HFFc6 (cell line): ENCODE measurements at regions not wholly inside any gene's neighbourhood (a gene's known extent, or its start where the extent isn't known, plus 50 kb on each side); places are given as distances from the start of the nearest gene placed in this dataset.
"Not testable (repeated sequence)": the region's sequence is repeated elsewhere in the genome, so short reads cannot be mapped to it uniquely, and the experiment has no call there.

ENCODE experiments used
- DNase-seq: peaks from one replicate; pipeline ENCODE4 v3.0.0-alpha.2; 2018
- H3K27ac Mint-ChIP-seq: 2 replicates; pipeline ENCODE4 v1.8.0; 2020; ENCODE audit warnings: mild to moderate bottlenecking, mixed read lengths
- H3K27me3 Mint-ChIP-seq: 2 replicates; pipeline ENCODE4 v1.8.0; 2021; ENCODE audit warnings: mild to moderate bottlenecking, moderate library complexity, mixed read lengths; ENCODE audit not compliant: insufficient read depth
- H3K36me3 Mint-ChIP-seq: 2 replicates; pipeline ENCODE4 v1.8.0; 2021; ENCODE audit warnings: low read depth, mixed read lengths
- H3K4me1 Mint-ChIP-seq: 2 replicates; pipeline ENCODE4 v1.8.0; 2020; ENCODE audit warnings: low read depth, mixed read lengths
- H3K4me3 Mint-ChIP-seq: 2 replicates; pipeline ENCODE4 v1.8.0; 2020; ENCODE audit warnings: mild to moderate bottlenecking, moderate library complexity, mixed read lengths
- H3K9me3 Mint-ChIP-seq: 2 replicates; pipeline ENCODE4 v1.8.0; 2020; ENCODE audit warnings: mild to moderate bottlenecking, mixed read lengths
- CTCF ChIP-seq: fragments of 200-600 bp; sonication (generic); IDR thresholded peaks from 2 replicates; pipeline ENCODE4 v1.5.0; 2021; ENCODE audit warnings: antibody characterized with exemption, mild to moderate bottlenecking

GRCh38 chr5:172534229-172535107, 80.1 kb upstream of the SH3PXD2B start:
- no peak overlapping the region for H3K27ac Mint-ChIP-seq

GRCh38 chr5:172533399-172534228, 79.3 kb upstream of the SH3PXD2B start:
- Mint-ChIP-seq H3K27ac (no peak overlapping the region), H3K9me3 (no peaks in the 10 kb centered on the region), H3K4me1 (peaks cover 17% of the 10 kb centered on the region), H3K4me3 (peak overlapping the region; percentile 9; the same call in 1 of the 2 replicates), H3K36me3 (no peaks in the 10 kb centered on the region), H3K27me3 (peaks cover 26% of the 10 kb centered on the region)
- DNase-seq: no peak
- no peak for TF ChIP-seq CTCF

More at GRCh38 chr5:172534229-172535107, 80.1 kb upstream of the SH3PXD2B start:
- peaks cover 17% of the 10 kb centered on the region for H3K4me1 Mint-ChIP-seq
- H3K36me3 Mint-ChIP-seq: no peaks in the 10 kb centered on the region
- DNase-seq: no peak
- H3K9me3 Mint-ChIP-seq: no peaks in the 10 kb centered on the region
- H3K4me3 Mint-ChIP-seq: no peak overlapping the region
- H3K27me3 Mint-ChIP-seq: peaks cover 26% of the 10 kb centered on the region
- TF ChIP-seq CTCF: no peak

- H3K27ac Mint-ChIP-seq: no peak overlapping the region
- peaks cover 31% of the 10 kb centered on the region for H3K27me3 Mint-ChIP-seq
- H3K4me3 Mint-ChIP-seq: no peak overlapping the region
- H3K4me1 Mint-ChIP-seq: peaks cover 17% of the 10 kb centered on the region
- H3K36me3 Mint-ChIP-seq: no peaks in the 10 kb centered on the region
- no peak for DNase-seq
- no peak for TF ChIP-seq CTCF
- peaks cover 4% of the 10 kb centered on the region; the same call in 1 of the 2 replicates for H3K9me3 Mint-ChIP-seq
These were observed 78.7 kb upstream of the SH3PXD2B start for GRCh38 chr5:172533058-172533398.

GRCh38 chr5:172532439-172532838, 78.1 kb upstream of the SH3PXD2B start:
- H3K36me3 Mint-ChIP-seq, H3K4me3 Mint-ChIP-seq, H3K27ac Mint-ChIP-seq, H3K9me3 Mint-ChIP-seq, DNase-seq: not testable (repeated sequence)
- Mint-ChIP-seq H3K27me3 (peaks cover 32% of the 10 kb centered on the region), H3K4me1 (peaks cover 17% of the 10 kb centered on the region)

GRCh38 chr5:172531704-172532026, 77.3 kb upstream of the SH3PXD2B start:
- Mint-ChIP-seq H3K4me3 (no peak overlapping the region), H3K36me3 (no peaks in the 10 kb centered on the region), H3K4me1 (peaks cover 17% of the 10 kb centered on the region), H3K27ac (no peak overlapping the region), H3K27me3 (peaks cover 31% of the 10 kb centered on the region), H3K9me3 (peaks cover 5% of the 10 kb centered on the region; the same call in 1 of the 2 replicates)
- TF ChIP-seq CTCF: no peak
- no peak for DNase-seq
